Suprapubic skin (tissue), 4 donors: ENCODE measurements at regions not wholly inside any gene's neighbourhood (a gene's known extent, or its start where the extent isn't known, plus 50 kb on each side); places are given as distances from the start of the nearest gene placed in this dataset.

ENCODE experiments used
- DNase-seq, 2 donors: peaks; one replicate each; pipeline ENCODE4 v3.0.0-alpha.2; 2019; ENCODE audit warnings: low spot score in 2 of 2
- H3K27ac ChIP-seq: fragments of 200-600 bp; sonication (generic); one replicate; pipeline ENCODE4 v1.5.1; 2019
- H3K27me3 ChIP-seq: fragments of 200-600 bp; sonication (generic); one replicate; pipeline ENCODE4 v1.5.1; 2019
- H3K36me3 ChIP-seq: fragments of 200-600 bp; sonication (generic); one replicate; pipeline ENCODE4 v1.5.1; 2019
- H3K4me1 ChIP-seq: fragments of 200-600 bp; sonication (generic); one replicate; pipeline ENCODE4 v1.5.1; 2019
- H3K4me3 ChIP-seq: fragments of 200-600 bp; sonication (generic); one replicate; pipeline ENCODE4 v1.5.1; 2019; ENCODE audit warnings: mild to moderate bottlenecking
- H3K9me3 ChIP-seq: fragments of 200-600 bp; sonication (generic); one replicate; pipeline ENCODE4 v1.5.1; 2019
- CTCF ChIP-seq, 2 donors: fragments of 200-600 bp in 1 of 2; fragments of 450-650 bp in 1 of 2; sonication (generic) in 1 of 2; IDR thresholded peaks; one replicate each; pipeline ENCODE4 v1.5.1; 2016 to 2019; ENCODE audit warnings: antibody characterized with exemption in 2 of 2, mild to moderate bottlenecking in 1 of 2, moderate library complexity in 1 of 2
- EP300 ChIP-seq: sonication (generic); formaldehyde crosslinking; IDR thresholded peaks from one replicate; pipeline ENCODE4 v1.6.1; 2017; ENCODE audit warnings: antibody characterized with exemption
- POLR2A ChIP-seq, 2 donors: fragments of 450-650 bp; IDR thresholded peaks; one replicate each; pipeline ENCODE4 v1.6.1; 2017; ENCODE audit warnings: antibody characterized with exemption in 2 of 2, mild to moderate bottlenecking in 2 of 2, moderate library complexity in 2 of 2
- POLR2AphosphoS5 ChIP-seq, 3 donors: sonication (generic); formaldehyde crosslinking; IDR thresholded peaks; one replicate each; pipeline ENCODE4 v1.6.1; 2017; ENCODE audit warnings: antibody characterized with exemption in 3 of 3
- WGBS: methylation state at CpG from one replicate; pipeline ENCODE4 v1.1.5; 2018; 5-methylcytosine and 5-hydroxymethylcytosine counted together

GRCh38 chr12:130058926-130059472 lies 103.3 kb upstream of the FZD10 start:
- Histone ChIP-seq H3K27me3 (no peaks in the 10 kb centered on the region), H3K36me3 (no peaks in the 10 kb centered on the region), H3K27ac (no peak overlapping the region), H3K9me3 (no peaks in the 10 kb centered on the region), H3K4me1 (peaks cover 6% of the 10 kb centered on the region), H3K4me3 (no peak overlapping the region)
- 80% methylated on average over 13 of the region's 13 CpGs for WGBS
- TF ChIP-seq POLR2AphosphoS5 (IDR thresholded peaks at IDR 0.05) (no peak), CTCF (IDR thresholded peaks at IDR 0.05) (no peak), EP300 (no peak), POLR2A (IDR thresholded peaks at IDR 0.05) (no peak)
- DNase-seq = no peak

GRCh38 chr12:130063866-130064265 lies 98.4 kb upstream of the FZD10 start:
- Histone ChIP-seq H3K9me3 (no peaks in the 10 kb centered on the region), H3K4me1 (peaks cover 11% of the 10 kb centered on the region), H3K27ac (no peak overlapping the region), H3K4me3 (no peak overlapping the region), H3K27me3 (no peaks in the 10 kb centered on the region), H3K36me3 (no peaks in the 10 kb centered on the region)
- TF ChIP-seq POLR2A (IDR thresholded peaks at IDR 0.05) = no peak
- no peak for TF ChIP-seq POLR2AphosphoS5 (IDR thresholded peaks at IDR 0.05)
- no peak for TF ChIP-seq EP300
- no peak for TF ChIP-seq CTCF (IDR thresholded peaks at IDR 0.05)
- no peak for DNase-seq
- 45% methylated on average over 2 of the region's 9 CpGs for WGBS

GRCh38 chr12:130064999-130065398 lies 97.3 kb upstream of the FZD10 start:
- DNase-seq = no peak
- H3K27me3 ChIP-seq = no peaks in the 10 kb centered on the region
- H3K4me3 ChIP-seq = no peak overlapping the region
- H3K27ac ChIP-seq = no peak overlapping the region
- TF ChIP-seq POLR2A (IDR thresholded peaks at IDR 0.05) (no peak), POLR2AphosphoS5 (IDR thresholded peaks at IDR 0.05) (no peak), CTCF (IDR thresholded peaks at IDR 0.05) (no peak), EP300 (no peak)
- no peaks in the 10 kb centered on the region for H3K9me3 ChIP-seq
- no peaks in the 10 kb centered on the region for H3K36me3 ChIP-seq
- 71% methylated on average over 4 of the region's 4 CpGs for WGBS
- peaks cover 16% of the 10 kb centered on the region for H3K4me1 ChIP-seq

GRCh38 chr12:130066742-130067141 lies 95.5 kb upstream of the FZD10 start:
- no peak for TF ChIP-seq EP300
- no peak for TF ChIP-seq CTCF (IDR thresholded peaks at IDR 0.05)
- TF ChIP-seq POLR2AphosphoS5 (IDR thresholded peaks at IDR 0.05) = no peak
- no peak for TF ChIP-seq POLR2A (IDR thresholded peaks at IDR 0.05)
- no peaks in the 10 kb centered on the region for H3K36me3 ChIP-seq
- DNase-seq = no peak
- no peaks in the 10 kb centered on the region for H3K27me3 ChIP-seq
- H3K4me1 ChIP-seq = peaks cover 23% of the 10 kb centered on the region
- no peak overlapping the region for H3K4me3 ChIP-seq
- no peaks in the 10 kb centered on the region for H3K9me3 ChIP-seq
- 97% methylated on average over 5 of the region's 5 CpGs for WGBS
- H3K27ac ChIP-seq = no peak overlapping the region

- H3K4me3 ChIP-seq = no peak overlapping the region
- 87% methylated on average over 11 of the region's 11 CpGs for whole genome bisulfite sequencing
- H3K36me3 ChIP-seq = no peaks in the 10 kb centered on the region
- no peak for DNase-seq
- TF ChIP-seq POLR2A (IDR thresholded peaks at IDR 0.05) = no peak
- TF ChIP-seq POLR2AphosphoS5 (IDR thresholded peaks at IDR 0.05) = no peak
- no peak for TF ChIP-seq EP300
- TF ChIP-seq CTCF (IDR thresholded peaks at IDR 0.05) = no peak
- no peak overlapping the region for H3K27ac ChIP-seq
- peaks cover 28% of the 10 kb centered on the region for H3K4me1 ChIP-seq
- H3K9me3 ChIP-seq = no peaks in the 10 kb centered on the region
- no peaks in the 10 kb centered on the region for H3K27me3 ChIP-seq
These were observed 93.5 kb upstream of the FZD10 start for GRCh38 chr12:130068741-130069140.
